ENCODE measurements at regions not wholly inside any gene's neighbourhood (a gene's known extent, or its start where the extent isn't known, plus 50 kb on each side); places are given as distances from the start of the nearest gene placed in this dataset.
"Not testable (repeated sequence)": the region's sequence is repeated elsewhere in the genome, so short reads cannot be mapped to it uniquely, and the experiment has no call there.

- Histone ChIP-seq H3K36me3 (no peaks in the 10 kb centered on the region), H3K9me3 (replicated peaks) (no peaks in the 10 kb centered on the region), H3K27ac (replicated peaks) (no peak overlapping the region), H3K4me3 (no peak overlapping the region), H3K4me1 (peaks cover 7% of the 10 kb centered on the region), H3K27me3 (ENCODE audit: low read depth) (no peaks in the 10 kb centered on the region)
- DNase-seq = no peak
- intact Hi-C loops (cut with micrococcal nuclease) = no loop called here
- TF ChIP-seq, protein P1, sequence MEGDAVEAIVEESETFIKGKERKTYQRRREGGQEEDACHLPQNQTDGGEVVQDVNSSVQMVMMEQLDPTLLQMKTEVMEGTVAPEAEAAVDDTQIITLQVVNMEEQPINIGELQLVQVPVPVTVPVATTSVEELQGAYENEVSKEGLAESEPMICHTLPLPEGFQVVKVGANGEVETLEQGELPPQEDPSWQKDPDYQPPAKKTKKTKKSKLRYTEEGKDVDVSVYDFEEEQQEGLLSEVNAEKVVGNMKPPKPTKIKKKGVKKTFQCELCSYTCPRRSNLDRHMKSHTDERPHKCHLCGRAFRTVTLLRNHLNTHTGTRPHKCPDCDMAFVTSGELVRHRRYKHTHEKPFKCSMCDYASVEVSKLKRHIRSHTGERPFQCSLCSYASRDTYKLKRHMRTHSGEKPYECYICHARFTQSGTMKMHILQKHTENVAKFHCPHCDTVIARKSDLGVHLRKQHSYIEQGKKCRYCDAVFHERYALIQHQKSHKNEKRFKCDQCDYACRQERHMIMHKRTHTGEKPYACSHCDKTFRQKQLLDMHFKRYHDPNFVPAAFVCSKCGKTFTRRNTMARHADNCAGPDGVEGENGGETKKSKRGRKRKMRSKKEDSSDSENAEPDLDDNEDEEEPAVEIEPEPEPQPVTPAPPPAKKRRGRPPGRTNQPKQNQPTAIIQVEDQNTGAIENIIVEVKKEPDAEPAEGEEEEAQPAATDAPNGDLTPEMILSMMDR (IDR thresholded peaks at IDR 0.05; ENCODE audit: borderline replicate concordance) = no peak
These were observed 114.0 kb downstream of the FHIP1A start for GRCh38 chr4:151522866-151523519.

- intact Hi-C loops (cut with micrococcal nuclease) = no loop called here
- no peaks in the 10 kb centered on the region for H3K36me3 ChIP-seq
- H3K4me3 ChIP-seq = no peak overlapping the region
- H3K4me1 ChIP-seq = peaks cover 7% of the 10 kb centered on the region
- no peak overlapping the region for H3K27ac ChIP-seq (replicated peaks)
- H3K9me3 ChIP-seq (replicated peaks) = no peaks in the 10 kb centered on the region
- TF ChIP-seq, protein P1 (IDR thresholded peaks at IDR 0.05; ENCODE audit: borderline replicate concordance) = no peak
- H3K27me3 ChIP-seq (ENCODE audit: low read depth) = no peaks in the 10 kb centered on the region
- DNase-seq = no peak
These were observed 115.6 kb downstream of the FHIP1A start for GRCh38 chr4:151524610-151525009.

DNA sequence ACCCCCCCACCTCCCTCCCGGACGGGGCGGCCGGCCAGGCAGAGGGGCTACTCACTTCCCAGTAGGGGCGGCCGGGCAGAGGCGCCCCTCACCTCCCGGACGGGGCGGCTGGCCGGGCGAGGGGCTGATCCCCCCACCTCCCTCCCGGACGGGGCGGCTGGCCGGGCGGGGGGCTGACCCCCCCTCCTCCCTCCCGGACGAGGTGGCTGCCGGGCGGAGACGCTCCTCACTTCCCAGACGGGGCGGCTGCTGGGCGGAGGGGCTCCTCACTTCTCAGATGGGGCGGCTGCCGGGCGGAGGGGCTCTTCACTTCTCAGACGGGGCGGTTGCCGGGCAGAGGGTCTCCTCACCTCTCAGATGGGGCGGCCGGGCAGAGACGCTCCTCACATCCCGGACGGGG is 117.5 kb downstream of the FHIP1A start:
- H3K36me3 ChIP-seq; H3K27me3 ChIP-seq (ENCODE audit: low read depth); DNase-seq; intact Hi-C loops (cut with micrococcal nuclease); H3K4me1 ChIP-seq; H3K4me3 ChIP-seq; H3K9me3 ChIP-seq (replicated peaks); H3K27ac ChIP-seq (replicated peaks): not testable (repeated sequence)

GRCh38 chr4:151527699-151528098 is 118.7 kb downstream of the FHIP1A start:
- Histone ChIP-seq H3K4me3 (no peak overlapping the region), H3K9me3 (replicated peaks) (no peaks in the 10 kb centered on the region), H3K27ac (replicated peaks) (no peak overlapping the region), H3K36me3 (no peaks in the 10 kb centered on the region), H3K27me3 (ENCODE audit: low read depth) (no peaks in the 10 kb centered on the region), H3K4me1 (no peaks in the 10 kb centered on the region)
- DNase-seq = no peak
- TF ChIP-seq, protein P1 (IDR thresholded peaks at IDR 0.05; ENCODE audit: borderline replicate concordance) = no peak
- intact Hi-C loops (cut with micrococcal nuclease) = no loop called here

GRCh38 chr4:151529187-151529586 is 120.2 kb downstream of the FHIP1A start:
- Histone ChIP-seq H3K4me3 (no peak overlapping the region), H3K9me3 (replicated peaks) (no peaks in the 10 kb centered on the region), H3K27ac (replicated peaks) (no peak overlapping the region), H3K36me3 (no peaks in the 10 kb centered on the region), H3K4me1 (no peaks in the 10 kb centered on the region), H3K27me3 (ENCODE audit: low read depth) (no peaks in the 10 kb centered on the region)
- TF ChIP-seq, protein P1 (IDR thresholded peaks at IDR 0.05; ENCODE audit: borderline replicate concordance) = no peak
- intact Hi-C loops (cut with micrococcal nuclease) = no loop called here
- DNase-seq = no peak

DNA sequence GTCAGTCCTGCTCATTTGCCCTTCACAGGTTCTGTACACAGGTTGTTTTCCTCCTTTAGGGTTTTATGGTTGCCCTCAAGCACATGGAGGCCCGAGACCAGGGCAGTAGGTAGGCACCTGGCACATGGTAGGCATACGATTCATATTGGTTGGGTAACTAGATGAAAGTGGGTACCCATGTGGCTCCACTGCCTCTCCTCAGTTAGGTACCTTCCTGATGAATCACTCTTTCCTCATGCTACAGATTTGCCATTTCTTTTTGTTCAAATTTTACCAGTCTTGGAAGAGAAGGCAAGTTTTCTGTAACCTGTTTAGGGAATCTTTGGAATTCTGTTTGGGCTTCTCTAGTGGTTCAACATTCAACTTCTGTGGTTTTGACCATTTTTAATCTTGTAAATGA is 121.3 kb downstream of the FHIP1A start:
- no peaks in the 10 kb centered on the region for H3K4me1 ChIP-seq
- TF ChIP-seq, protein P1 (IDR thresholded peaks at IDR 0.05; ENCODE audit: borderline replicate concordance) = no peak
- no peak overlapping the region for H3K4me3 ChIP-seq
- intact Hi-C loops (cut with micrococcal nuclease) = no loop called here
- H3K36me3 ChIP-seq = no peaks in the 10 kb centered on the region
- no peaks in the 10 kb centered on the region for H3K9me3 ChIP-seq (replicated peaks)
- DNase-seq = no peak
- no peaks in the 10 kb centered on the region for H3K27me3 ChIP-seq (ENCODE audit: low read depth)
- no peak overlapping the region for H3K27ac ChIP-seq (replicated peaks)
